ENCODE measurements at regions not wholly inside any gene's neighbourhood (a gene's known extent, or its start where the extent isn't known, plus 50 kb on each side); places are given as distances from the start of the nearest gene placed in this dataset.
A peak's percentile ranks its signal among the peaks of the same experiment; 100 is the strongest.

DNA sequence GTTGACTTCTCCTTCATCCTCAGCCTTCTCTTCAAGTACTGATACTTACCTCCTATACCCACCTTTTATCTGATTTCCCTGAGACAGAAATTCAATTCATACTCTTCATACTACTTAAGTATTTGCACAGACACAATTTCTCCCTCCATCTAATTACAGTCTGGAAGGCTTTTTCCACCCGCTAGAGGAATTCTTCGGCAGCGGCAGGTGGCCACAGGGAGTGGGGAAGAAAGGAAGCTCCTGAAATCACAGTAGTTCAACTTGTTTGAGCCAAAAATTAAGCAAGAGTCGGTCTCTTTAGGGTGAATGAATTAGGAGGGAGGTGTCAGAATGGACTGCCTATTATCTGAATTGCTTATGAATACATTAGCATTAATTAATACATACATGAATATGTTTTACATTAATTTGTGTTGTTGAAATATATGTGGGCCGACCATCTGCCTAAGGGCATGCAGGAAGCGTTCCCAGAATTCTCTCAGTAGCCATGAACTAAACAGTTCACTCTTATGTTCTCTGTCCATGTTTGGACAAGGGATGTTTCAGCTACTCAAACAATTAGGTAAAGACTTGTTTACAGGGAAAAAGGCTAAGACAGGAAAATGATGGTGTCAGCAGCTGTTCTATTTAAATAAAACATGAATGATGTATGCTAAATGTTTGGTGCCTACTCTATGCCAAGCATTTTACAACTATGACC is 101.4 kb upstream of the SMARCA2 start:
- ATAC-seq (no peak), DNase-seq (no peak)
- TF ChIP-seq, protein P1, sequence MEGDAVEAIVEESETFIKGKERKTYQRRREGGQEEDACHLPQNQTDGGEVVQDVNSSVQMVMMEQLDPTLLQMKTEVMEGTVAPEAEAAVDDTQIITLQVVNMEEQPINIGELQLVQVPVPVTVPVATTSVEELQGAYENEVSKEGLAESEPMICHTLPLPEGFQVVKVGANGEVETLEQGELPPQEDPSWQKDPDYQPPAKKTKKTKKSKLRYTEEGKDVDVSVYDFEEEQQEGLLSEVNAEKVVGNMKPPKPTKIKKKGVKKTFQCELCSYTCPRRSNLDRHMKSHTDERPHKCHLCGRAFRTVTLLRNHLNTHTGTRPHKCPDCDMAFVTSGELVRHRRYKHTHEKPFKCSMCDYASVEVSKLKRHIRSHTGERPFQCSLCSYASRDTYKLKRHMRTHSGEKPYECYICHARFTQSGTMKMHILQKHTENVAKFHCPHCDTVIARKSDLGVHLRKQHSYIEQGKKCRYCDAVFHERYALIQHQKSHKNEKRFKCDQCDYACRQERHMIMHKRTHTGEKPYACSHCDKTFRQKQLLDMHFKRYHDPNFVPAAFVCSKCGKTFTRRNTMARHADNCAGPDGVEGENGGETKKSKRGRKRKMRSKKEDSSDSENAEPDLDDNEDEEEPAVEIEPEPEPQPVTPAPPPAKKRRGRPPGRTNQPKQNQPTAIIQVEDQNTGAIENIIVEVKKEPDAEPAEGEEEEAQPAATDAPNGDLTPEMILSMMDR (IDR thresholded peaks at IDR 0.05): no peak
- H3K27me3 ChIP-seq: no peaks in the 10 kb centered on the region
- no peak overlapping the region for H3K27ac ChIP-seq
- intact Hi-C loops (cut with DNase I): no loop called here
- no peaks in the 10 kb centered on the region for H3K36me3 ChIP-seq
- no peaks in the 10 kb centered on the region for H3K4me1 ChIP-seq
- H3K4me3 ChIP-seq: no peak overlapping the region
- H3K9me3 ChIP-seq: peaks cover 0 to 4% of the 10 kb centered on the region in 2 donors

DNA sequence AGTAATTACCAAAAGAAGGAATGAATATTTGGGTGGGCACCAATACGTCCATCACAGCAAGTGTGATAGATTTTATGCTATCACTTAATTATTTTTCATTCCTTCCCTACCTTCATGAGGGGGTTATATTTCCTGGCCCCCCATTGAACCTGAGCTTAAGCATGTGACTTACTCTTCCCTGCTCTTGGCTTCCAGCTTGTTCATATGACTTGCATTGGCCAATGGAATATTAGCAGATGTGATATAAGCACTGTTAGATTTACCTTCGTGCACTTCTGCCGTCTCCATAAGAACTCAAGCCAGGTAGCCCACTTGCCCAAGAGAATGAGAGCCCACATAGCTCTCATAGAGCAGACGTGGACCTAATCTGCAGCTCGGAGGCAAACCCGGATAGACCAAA is 99.1 kb upstream of the SMARCA2 start:
- no peak overlapping the region for H3K27ac ChIP-seq
- no peaks in the 10 kb centered on the region for H3K36me3 ChIP-seq
- no peak for DNase-seq
- peaks cover 0 to 18% of the 10 kb centered on the region in 2 donors for H3K27me3 ChIP-seq
- H3K4me3 ChIP-seq: no peak overlapping the region
- H3K9me3 ChIP-seq: peaks cover 0 to 4% of the 10 kb centered on the region in 2 donors
- no peak for ATAC-seq
- no peaks in the 10 kb centered on the region for H3K4me1 ChIP-seq
- TF ChIP-seq, protein P1 (IDR thresholded peaks at IDR 0.05): no peak
- intact Hi-C loops (cut with DNase I): no loop called here

DNA sequence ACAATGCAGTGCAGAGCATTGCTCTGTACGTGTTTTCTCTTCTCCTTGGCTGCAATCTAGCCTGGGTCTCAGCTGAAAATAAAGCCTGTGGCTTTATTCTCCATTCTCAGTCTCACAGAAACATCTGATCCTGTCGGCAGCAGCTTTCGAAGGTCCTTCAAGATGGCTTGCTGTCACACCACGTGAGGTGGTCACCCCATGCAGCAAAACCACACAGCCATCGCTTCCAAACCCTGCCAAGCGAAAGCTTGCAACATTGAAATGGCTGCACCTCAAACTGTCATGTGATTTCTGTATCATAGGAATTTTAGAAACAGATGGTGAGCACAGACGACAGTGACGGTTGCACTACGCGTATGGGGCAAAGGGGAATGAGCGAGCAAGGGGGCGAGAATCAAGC is 98.5 kb upstream of the SMARCA2 start:
- no peaks in the 10 kb centered on the region for H3K36me3 ChIP-seq
- H3K27ac ChIP-seq: no peak overlapping the region
- no peaks in the 10 kb centered on the region for H3K4me1 ChIP-seq
- TF ChIP-seq, protein P1 (IDR thresholded peaks at IDR 0.05): no peak
- peaks cover 0 to 4% of the 10 kb centered on the region in 2 donors for H3K9me3 ChIP-seq
- no peak for ATAC-seq
- DNase-seq: peak in 1 of 4 donors; percentile 19
- H3K27me3 ChIP-seq: peaks cover 0 to 19% of the 10 kb centered on the region in 2 donors
- intact Hi-C loops (cut with DNase I): no loop called here
- no peak overlapping the region for H3K4me3 ChIP-seq

DNA sequence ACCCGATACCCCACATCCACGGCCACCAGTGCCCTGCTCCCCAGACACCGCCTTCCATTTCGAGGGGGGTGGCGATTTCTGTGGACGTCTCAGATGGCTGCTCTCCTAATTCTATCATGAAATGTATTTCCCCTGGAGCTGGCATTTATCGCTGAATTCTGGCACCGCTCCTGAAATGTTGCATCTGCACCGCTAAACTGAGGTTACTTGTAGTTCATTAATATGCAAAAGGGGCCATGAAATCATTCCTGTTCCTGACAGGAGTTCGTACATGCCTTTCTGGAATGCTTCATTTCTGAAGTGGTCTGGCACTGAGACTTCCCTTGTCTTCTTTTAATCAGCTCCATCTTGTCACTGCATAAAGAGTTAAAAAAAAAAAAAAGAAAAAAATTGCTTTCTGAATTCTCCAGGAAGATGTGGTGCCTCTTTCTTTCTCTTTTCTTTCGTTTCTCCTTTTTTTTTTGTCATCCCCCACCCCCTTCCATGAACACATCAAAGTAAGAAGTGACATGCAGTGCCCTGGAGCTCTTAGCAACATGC is 97.7 kb upstream of the SMARCA2 start:
- TF ChIP-seq, protein P1 (IDR thresholded peaks at IDR 0.05): no peak
- intact Hi-C loops (cut with DNase I): no loop called here
- H3K9me3 ChIP-seq: peaks cover 0 to 2% of the 10 kb centered on the region in 2 donors
- no peaks in the 10 kb centered on the region for H3K4me1 ChIP-seq
- no peak overlapping the region for H3K4me3 ChIP-seq
- no peak for ATAC-seq
- no peak overlapping the region for H3K27ac ChIP-seq
- no peaks in the 10 kb centered on the region for H3K36me3 ChIP-seq
- DNase-seq: no peak
- peaks cover 0 to 19% of the 10 kb centered on the region in 2 donors for H3K27me3 ChIP-seq

DNA sequence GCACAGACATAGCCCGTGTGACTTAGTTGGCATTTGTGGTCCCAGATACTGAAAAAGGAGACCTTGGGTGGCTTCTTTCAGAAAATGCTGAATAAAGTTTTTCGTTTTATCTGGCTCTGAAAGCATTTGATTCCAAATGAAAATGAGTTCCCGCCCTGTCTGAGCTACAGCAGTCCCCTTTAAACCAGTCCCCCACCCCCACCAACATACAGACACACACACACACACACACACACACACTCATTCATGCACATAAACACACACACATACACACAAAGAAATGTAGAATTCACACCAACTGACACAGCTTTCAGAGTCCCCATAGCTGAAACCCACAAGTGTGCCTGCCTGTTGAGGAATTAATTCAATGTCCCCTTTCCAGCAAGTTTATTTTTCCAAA is 97.0 kb upstream of the SMARCA2 start:
- Histone ChIP-seq H3K36me3 (no peaks in the 10 kb centered on the region), H3K9me3 (no peaks in the 10 kb centered on the region), H3K27me3 (peaks cover 0 to 19% of the 10 kb centered on the region in 2 donors), H3K4me3 (no peak overlapping the region), H3K27ac (no peak overlapping the region), H3K4me1 (no peaks in the 10 kb centered on the region)
- ATAC-seq (no peak), DNase-seq (no peak)
- TF ChIP-seq, protein P1 (IDR thresholded peaks at IDR 0.05): no peak
- intact Hi-C loops (cut with DNase I): no loop called here

All from left lung (tissue), 4 donors.